Stimulated activated CD8-positive, alpha-beta memory T cell treated with anti-CD3 and anti-CD28 coated beads, Interleukin-4, amount 100 ng/mL, for 1 hour (primary cell): ENCODE measurements at regions not wholly inside any gene's neighbourhood (a gene's known extent, or its start where the extent isn't known, plus 50 kb on each side); places are given as distances from the start of the nearest gene placed in this dataset.
A peak's percentile ranks its signal among the peaks of the same experiment; 100 is the strongest.
"Not testable (repeated sequence)": the region's sequence is repeated elsewhere in the genome, so short reads cannot be mapped to it uniquely, and the experiment has no call there.

ENCODE experiments used
- DNase-seq, 2 donors: peaks; one replicate each; pipeline ENCODE4 v3.0.0-alpha.2; 2020; ENCODE audit warnings: low read depth in 2 of 2, low spot score in 1 of 2

DNA sequence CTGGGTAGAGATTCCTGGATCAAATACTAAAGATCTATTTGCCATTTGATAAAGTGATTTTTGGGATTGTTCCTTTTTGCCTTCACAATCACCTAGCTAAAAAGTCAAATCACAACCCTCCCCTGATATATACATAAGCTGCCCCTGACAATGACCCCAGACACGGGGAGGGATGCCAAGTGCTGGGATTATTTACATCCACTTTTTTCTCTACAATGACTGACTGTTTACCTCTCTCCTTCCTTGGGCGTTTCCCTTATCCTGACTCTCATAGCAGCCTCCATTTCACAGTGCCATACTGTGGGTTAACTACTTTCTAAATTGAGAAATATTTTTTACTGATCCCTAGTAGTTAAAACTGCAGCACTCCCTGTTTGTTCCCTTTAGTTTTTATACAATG is 150.8 kb upstream of the TMEM170B start:
- no peak for DNase-seq

DNA sequence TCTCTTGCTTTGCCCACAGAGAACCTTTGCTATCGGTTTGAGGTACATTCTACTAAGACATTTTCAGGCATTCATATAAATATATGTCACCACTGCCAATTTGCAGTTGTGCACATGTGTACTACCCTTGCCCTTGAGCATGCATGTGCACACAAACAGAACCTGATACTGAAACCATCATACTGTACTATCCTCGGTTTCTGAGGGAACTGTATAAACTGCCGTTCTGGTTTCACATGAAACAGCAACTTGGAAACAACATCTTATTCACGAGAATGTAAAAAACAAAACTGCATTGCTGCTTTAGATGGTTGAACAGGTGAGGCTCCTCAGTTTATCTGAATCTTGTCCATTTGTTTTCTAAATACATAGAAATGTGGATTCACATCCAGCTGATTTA is 151.2 kb upstream of the TMEM170B start:
- DNase-seq: no peak

DNA sequence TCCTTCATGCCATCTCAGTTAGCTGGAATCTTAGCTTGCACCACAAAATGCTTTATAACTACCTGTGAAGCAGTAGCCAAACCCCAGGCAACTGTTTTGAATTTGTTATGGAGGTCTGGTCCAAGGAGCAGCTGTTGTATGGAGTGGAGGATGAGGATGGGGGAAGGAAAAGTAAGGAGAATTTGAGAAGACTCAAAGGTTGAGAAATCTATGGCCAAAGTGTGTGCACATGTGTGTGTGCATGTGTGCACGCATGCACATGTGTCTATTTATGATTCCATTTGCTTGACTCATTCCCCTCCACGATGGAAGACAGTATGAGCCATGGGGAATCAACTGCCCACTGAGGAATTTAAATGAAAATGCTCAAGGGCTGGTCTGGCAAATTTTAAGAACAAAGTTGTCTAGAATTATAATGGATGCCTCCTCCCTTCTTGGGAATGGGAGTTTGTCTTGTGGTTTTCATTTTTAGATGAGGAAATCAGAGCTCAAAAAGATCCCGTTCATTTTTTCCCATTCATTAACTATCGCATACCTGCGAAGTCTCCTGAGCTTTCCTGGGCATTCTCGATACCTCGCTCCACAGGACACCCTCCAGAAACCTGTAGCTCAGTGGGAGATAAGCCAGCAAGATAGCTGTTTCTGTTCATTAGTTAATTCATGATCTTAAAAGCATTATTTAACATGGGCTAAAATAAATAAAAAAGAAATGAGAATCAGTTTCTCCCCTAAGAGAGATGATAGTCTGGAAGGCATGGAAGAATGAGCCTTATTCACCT is 152.3 kb upstream of the NEDD9 start:
- DNase-seq: no peak

DNA sequence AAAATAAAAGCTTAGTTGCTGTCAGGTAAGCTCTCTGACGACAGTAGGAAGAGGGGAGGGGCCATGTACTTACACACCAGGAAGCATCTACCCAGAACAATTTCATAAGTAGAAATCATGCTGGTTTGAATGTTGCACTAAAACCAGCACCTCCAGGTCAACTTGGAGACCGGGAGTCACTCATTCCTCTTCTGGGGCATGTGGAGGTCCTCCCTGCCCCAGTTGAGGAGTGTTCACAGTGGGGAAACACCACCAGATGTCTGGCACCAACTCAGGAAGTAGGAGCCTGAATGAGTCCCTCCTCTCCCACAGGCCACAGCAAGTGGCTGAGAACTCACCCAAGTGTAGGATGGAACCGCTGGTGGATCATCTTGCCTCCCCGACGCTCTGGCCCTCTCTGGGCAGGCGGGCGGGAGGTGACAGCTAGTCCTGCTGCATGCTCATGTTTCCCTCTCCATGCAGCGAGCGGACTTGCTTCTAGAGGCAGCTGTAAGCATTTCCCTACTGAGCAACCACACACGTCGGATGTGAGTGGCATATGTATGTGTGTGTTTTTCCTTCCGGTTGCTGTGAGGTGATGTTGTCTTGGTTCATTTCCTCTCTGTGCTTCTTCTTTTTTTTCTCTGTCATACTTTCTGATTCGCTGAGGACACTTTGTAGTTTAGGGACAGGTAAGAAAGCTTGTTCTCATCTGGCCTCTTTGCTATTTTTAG is 149.5 kb upstream of the NEDD9 start:
- peak; percentile 36 to 46 for DNase-seq

DNA sequence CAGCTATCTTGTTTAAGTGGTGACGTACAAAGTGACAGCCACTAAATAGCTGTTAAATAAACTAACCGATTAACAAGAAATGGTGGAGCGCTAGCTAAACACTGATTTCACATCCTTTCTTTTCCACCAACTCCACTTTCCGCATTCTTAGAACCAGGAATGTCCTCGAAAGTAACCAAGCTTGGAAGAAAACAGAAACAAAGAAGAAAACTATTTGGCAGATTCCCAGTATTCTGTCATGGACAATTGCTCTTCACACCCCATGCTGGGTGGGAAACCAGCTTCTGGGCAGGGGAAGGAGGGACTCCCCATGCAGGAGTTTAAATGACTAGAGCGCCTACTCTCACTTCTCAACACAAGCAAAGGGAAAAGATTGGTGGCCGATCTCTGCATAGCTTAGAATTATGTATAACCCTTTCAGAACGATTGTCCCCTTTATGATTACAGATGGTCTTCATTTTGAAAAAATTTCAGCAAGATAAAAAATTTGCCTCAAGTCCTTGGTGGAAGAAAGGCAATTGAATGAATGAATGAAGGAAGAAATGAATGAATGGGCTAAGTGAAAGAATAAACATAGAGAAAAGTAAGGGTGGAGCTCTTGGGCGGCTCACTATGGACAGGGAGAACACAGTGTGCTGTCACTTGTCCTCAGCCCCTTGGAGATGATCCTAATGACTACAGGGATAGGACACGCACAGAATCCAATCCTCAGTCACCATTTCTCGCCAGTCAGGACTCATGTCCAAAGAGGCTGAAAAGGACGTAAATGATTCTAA is 148.7 kb upstream of the NEDD9 start:
- DNase-seq: no peak

DNA sequence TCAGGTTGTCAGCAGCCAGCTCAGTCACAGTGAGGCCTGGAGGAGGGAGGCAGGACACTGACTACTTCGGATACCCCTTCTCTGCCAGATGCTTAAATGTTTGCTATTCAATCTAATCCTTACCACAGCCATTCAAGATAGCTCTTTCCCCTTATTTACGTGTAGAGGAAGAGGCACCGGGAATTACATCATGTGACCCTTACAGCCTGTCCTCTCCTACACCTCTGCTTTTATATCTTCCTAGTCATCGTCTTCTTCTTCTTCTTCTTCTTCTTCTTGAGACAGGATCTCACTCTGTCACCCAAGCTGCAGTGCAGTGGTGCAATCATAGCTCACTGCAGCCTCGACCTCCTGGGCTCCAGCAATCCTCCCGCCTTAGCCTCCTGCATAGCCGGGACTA is 148.1 kb upstream of the NEDD9 start:
- no peak for DNase-seq

DNA sequence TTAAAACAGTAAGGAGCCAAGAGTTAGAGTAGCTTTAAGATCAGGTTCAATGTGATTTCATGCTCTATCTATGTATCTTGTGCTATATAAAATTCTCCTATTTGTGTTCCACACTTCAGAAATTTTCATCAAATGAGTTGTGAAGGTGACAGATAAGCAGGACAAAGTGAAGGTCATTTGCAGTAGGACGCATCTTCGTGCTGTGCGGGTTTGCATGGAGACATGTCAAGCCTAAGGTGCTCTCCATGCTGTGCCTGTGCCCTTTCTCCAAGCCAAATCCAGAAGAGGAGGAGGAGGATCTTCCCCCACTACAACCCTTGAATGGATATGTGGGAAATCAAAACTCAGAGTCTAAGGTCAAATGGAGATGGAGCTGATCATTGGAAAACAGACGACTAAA is 147.3 kb upstream of the NEDD9 start:
- DNase-seq: no peak

DNA sequence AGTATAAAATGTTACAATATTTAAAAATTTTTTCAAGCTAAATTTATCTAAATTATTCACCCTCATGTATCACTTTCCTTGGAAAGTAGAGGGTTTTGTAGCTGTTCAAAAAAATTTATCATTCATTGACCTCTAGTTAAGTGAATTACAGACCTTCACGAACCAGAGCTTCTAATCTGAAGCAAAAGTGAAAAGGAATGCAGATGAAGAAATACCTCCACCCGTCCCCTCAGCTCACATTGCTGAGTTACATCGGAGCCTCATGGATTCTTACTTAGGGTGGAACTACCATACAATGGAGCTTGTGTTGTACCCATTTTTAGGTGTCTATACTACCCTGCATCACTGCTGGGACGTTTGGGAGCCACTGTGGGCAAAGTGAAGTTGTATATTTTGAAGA is 146.2 kb upstream of the NEDD9 start:
- no peak for DNase-seq

DNA sequence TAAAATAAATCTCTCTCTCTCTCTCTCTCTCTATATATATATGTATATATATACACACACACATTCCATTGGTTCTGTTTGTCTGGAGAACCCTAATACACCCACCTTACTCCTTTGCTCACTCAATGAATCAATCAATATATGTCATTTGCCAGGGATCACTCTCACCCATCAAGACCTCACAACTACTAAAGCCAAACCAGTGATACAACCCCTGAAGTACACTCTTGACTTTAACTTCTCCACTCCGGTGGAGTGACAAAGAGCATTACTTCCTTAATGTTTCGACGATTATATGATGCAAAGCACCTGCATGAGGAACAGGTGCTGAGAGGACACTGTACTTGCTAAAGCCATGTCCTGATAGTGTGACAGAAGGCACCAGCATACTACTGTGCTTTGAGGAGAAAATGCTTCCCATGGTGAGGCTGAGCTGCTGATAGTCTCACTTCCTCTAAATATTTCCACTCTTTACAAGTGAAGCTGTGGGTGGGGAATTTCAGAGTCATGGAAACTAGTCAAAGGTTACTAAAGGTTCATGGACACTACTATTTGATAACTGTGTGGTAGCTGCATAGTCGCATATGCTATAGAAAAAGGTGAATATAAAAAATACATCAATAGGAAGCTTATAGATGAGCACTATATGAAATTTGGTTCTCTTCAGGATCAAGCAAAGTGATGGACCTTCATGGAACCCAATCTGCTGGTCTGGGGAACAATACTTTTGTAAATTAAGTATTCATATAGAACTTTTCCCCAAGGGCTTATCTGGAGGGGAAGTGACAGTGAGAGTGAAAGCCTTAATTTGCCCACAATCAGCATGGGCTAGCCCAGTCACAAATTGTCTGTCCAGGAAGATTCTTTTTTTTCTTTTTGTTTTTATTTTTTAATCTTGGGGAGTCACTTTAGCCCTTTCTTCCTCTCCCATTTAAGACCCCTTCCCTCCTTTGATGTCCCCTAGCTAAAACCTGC is 141.9 kb upstream of the NEDD9 start:
- no peak for DNase-seq

DNA sequence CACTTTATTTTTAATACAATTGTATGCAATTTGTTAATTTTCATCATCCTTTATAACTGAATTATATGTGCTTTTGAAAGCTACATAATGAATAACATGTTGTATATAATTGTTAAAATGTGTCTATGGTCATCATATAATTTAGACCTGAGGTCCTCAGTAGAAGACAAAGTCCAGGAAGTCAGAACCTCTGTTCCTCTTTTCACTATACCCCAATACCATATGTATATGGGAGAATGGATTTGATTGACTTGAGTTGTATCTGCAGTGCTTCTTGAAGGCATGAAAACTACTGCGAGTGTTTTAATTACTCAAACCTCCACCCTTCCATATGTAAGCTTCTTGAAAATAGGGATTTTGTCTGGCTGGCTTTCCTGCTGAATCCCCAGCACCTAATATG is 140.7 kb upstream of the NEDD9 start:
- no peak for DNase-seq

DNA sequence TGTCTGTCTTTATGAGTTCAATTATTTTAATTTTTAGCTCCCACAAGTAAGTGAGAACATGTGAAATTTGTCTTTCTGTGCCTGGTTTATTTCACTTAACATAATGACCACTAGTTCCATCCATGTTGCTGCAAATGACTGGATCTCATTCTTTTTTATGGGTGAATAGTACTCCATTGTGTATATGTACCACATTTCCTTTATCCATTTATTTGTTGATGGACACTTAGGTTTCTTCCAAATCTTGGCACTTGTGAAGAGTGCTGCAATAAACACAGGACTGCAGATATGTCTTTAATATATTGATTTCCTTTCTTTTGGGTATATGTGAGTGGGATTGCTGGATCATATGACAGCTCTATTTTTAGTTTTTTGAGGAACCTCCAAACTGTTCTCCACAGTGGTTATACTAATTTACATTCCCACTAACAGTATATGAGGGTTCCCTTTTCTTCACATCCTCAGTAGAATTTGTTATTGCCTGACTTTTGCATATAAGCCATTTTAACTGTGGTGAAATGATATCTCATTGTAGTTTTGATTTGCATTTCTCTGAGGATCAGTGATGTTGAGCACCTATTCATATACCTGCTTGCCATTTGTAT is 139.8 kb upstream of the NEDD9 start:
- not testable (repeated sequence) for DNase-seq

DNA sequence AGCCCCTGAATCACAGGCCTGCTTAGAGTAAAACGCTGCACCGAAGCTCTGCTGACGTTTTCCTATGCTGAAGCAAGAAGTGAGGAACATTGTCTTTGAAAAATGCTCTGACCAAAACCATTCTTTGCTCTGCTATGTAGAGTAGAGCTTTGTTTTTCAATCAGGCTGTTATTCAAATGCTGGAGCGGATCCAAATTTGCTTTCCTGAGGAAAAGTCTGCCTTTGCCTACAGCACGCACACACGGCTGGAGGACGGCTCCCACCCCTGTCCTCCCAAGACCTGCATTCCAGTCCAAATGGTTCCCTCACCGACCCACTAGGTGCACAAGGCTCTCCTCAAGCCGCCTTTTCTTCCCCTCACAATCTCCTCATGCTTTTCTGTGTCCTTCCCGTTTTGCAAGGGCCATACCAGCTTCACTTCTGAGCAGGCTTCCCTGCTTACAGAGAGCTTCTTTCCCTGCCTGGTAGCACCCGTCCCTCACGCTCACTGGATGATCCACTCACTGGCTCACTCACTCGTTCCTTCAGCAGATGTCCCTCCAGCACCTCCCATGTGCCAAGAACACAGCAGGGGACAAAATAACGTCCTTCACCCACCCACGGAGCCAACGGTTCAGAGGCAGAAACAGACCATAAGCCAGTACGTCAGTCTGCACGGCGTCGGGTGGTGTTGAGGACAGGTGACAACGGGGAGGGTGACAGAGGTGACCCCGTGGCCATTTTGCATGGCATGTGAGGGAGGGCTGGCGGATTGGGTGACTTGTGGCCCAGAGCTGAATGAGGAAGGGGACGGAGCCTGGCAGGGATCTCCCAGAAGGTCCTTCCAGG is 137.9 kb upstream of the NEDD9 start:
- DNase-seq: no peak

DNA sequence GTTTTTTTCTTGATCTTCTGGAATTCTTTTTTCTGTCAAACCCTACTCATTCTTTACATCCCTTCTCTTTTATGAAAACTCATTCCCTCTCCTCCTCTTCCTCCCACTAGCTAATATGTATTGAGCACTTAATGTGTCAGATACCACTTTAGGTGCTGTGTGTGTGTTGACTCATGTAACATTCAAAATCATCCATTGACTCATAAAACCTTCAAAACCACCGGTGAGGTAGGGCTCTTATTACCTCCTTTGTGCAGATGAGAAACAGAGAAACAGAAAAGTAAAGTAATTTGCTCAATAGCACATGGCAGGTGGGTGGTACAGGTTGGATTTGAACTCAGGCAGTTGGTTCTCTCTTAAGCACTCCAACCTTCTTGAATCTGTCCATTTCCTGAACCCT is 136.3 kb upstream of the NEDD9 start:
- DNase-seq: no peak

DNA sequence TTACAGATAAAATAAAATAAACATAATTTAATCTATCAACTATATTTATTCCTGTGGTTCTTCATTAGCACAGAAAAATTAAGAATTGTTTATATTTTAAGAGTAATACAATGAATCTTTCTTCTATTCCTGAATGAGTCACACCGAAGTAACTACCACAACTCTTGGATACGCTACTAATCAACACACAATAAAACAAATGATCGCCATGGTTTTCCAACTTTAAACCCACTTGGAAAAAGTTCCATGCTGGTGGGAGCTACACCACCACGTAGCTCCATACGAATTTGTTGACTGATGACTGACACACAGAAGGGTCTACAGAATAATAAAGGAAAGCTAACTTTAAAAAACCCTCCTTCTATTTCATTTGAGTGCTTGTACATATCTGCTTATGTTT is 135.8 kb upstream of the NEDD9 start:
- DNase-seq: no peak

DNA sequence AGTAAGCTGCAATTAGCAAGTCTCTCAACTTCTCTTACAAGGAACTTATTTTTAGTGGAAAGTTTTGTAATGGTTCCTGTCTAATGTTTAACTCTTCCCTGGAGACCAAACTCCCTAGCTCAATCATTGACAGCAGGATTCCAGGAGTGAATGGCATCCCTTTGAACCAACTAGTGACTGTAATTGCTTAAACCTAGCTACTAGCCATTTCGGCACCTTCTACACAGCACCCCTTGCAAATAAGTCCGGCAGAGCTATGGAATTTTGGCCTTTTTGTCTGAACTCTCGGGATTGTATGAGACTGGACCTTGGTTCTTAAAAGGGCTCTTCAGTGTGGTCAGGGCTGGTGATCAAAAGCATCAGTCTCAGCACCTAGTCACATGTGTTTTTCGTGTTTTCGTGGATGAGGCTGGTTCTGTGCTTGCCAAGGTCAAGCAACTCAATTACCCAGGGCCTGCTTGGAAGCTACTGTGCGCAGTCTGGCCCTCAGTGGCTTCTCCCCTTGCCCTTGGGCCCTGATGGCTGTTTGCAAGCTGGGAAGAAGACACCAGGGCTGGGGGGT is 135.3 kb upstream of the NEDD9 start:
- no peak for DNase-seq

DNA sequence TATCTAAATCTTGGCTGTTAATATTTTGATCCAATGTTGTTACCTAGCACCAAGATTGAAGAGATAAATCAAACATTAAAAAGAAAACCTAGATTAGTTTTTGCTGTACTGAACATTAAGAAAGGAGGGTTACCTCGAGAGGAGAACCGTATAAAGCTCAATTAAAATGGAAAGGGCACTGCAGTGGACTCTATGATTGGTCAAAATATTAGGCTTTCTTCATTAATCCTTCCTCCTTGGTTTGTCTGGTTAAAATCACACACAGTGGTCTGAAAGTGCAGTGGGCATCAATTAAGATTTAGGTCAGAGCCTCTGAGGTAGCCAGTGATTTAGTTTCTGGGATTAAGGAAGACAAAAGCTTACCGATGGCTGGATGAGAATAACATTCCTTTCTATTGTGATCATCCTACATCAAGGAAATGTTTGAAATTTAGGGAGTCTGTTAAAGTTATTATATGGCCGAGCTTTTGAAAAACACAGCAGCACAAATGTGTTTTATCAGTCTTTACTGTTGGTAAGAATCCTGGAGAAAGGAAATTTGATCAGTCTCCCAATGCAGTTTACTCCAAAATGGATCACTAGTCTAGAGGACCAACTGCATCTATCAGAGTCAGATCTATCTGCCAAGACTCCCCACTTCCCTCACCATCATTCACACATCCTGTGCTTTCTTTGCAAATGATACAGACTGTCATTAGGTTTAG is 134.6 kb upstream of the NEDD9 start:
- no peak for DNase-seq

DNA sequence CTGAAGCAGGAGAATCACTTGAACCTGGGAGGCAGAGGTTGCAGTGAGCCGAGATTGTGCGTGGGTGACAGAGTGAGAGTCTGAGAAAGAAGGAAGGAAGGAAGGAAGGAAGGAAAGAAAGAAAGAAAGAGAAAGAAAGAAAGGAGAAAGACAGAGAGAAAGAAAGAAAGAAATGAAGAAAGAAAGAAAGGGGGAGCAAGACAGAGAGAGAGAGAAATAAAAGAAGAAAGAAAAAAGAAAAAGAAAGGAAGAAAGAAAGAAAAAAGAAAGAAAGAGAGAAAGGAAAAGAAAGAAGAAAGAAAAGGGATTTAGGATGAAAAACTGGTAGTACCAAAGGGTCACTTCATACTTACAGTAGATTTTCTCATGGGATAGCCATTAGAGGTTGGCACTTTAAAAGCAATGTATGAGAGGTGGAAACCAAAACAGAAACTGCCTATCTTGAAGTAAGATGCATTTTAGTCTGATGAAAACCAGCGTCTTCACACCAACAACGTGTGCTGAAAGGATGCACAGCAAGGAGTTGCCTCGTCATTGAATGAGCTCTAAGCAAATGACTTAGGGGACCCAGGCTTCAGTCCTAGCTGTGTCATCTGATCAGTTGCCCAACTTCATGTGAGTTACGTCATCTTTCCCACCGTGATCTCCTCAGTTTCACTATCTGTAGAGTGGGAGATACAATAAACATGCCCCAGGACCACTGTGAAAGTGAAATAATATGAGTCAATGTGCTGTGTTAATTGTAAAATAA is 133.9 kb upstream of the NEDD9 start:
- DNase-seq: no peak

DNA sequence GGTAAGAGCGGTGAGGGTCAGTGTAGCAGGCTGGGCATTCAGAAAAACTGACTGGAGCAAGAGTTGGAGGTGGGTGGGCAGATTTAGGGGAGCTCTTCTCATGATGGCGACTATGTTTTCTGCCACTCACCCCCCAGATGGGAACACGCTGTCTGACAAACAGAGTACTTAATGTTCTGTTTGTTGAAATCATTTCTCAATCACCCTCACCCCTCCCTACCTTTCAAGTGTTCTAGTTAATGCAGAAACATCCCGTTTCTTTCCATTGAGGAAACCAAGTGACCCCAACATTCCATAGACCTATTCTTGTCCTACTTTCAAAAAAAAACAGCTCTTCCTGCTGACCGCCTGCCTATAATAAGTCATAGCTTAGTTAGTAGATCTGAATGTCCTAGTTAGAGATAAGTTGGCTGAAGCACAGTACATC is 132.5 kb upstream of the NEDD9 start:
- DNase-seq: no peak
